IPS-NIHi7 (cell line): ENCODE measurements at regions not wholly inside any gene's neighbourhood (a gene's known extent, or its start where the extent isn't known, plus 50 kb on each side); places are given as distances from the start of the nearest gene placed in this dataset.
A peak's percentile ranks its signal among the peaks of the same experiment; 100 is the strongest.
"Not testable (repeated sequence)": the region's sequence is repeated elsewhere in the genome, so short reads cannot be mapped to it uniquely, and the experiment has no call there.

ENCODE experiments used
- DNase-seq: peaks from one replicate; pipeline ENCODE4 v3.0.0; 2012; ENCODE audit warnings: mixed read lengths; ENCODE audit errors: extremely low spot score

GRCh38 chr1:60562740-60563139, 489.2 kb upstream of the C1orf87 start:
- no peak for DNase-seq

DNA sequence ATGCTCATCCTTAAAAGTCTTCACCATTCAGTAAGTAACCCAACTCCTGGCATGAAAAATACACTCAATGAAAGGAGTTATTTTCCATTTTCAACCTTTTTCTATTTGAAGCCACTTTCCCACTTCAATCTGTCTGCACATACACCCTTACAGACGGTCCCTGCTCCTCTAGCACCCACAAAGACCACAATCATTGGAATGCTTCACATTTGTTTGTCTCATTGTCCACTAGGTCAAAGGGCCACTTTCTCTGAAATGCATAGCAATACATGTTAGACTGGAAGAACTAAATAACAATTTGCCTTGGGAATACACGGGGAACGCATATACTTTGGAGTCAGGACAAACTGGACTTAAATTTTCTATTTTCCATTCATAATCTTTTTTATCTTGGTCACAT, 487.1 kb upstream of the C1orf87 start:
- no peak for DNase-seq

GRCh38 chr1:60558236-60558635, 484.7 kb upstream of the C1orf87 start:
- DNase-seq = no peak

DNA sequence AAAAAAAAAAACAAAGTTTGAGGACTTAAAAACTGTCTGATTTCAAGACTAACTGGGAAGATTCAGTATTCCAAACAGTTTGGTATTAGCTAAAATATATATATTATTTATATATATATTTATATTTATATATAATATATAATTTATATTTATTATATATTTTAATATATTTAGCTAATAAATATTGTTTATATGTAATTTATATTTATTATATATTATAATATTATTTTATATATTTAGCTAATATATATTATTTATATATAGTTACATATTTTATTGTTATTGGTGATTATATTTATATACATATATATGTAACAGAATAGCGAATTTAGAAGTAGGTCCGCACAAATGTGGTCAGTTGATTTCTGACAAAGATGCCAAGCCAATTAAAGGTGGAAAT, 480.2 kb upstream of the C1orf87 start:
- DNase-seq = no peak

DNA sequence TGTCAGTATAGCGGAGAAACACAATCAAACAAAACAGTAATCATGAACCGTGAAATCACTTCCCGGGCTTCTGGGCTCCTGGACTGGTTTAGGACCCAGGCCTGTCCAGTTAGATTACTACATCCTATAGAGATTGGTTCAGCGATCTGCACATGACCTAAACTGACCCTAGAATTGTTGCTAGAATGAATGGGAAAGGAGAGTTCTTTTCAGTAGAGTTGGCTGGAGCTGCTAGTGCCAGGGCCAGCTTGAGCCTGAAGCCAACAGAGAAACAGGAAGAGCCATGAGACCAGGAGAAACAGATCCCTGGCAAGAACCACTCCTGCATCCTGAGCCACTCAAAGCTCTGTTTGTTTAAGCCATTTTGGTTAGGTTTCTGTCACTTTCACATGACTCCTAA, 474.3 kb upstream of the C1orf87 start:
- no peak for DNase-seq

GRCh38 chr1:60541831-60542532, 468.4 kb upstream of the C1orf87 start:
- no peak for DNase-seq

- no peak for DNase-seq
Measured at GRCh38 chr1:60540141-60540540, 466.6 kb upstream of the C1orf87 start.

- DNase-seq = no peak
Measured at GRCh38 chr1:60535713-60536112, 462.1 kb upstream of the C1orf87 start.

GRCh38 chr1:60527567-60527966, 454.0 kb upstream of the C1orf87 start:
- DNase-seq = no peak

- DNase-seq = no peak
Measured at GRCh38 chr1:60516996-60517395, 443.4 kb upstream of the C1orf87 start.

GRCh38 chr1:60510162-60510561, 436.6 kb upstream of the C1orf87 start:
- no peak for DNase-seq

- no peak for DNase-seq
Measured at GRCh38 chr1:60504206-60504840, 430.8 kb upstream of the C1orf87 start.

DNA sequence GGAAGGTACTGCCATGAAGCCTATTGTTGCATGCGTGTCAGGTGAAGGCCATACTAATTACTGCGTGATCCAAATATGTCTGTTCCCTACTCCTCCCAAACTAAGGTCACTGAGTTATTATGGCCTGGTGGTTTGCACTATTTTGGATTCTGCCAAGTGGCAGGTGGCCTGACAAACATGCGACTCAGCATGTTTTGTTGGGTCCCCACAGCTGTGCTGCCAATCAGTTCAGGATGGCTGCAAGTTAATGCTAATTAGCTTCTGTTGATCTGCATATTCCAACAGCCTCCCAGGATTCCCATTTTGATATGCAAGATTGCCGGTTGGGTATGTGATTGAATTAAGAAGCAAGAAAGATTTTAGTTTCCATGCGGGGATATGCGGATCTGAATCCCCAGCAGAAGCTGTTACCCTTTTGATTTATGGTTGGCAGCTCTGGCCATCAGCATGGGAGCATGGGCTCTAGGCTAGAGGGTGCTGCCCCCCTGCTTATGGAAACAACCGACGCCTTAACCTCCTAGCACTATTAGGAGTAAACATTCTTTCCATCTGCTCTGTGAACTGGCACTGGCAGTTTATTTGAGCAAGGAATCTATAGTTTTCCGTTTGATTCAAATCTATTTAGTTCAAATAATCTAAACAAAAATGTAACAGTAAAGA, 429.8 kb upstream of the C1orf87 start:
- DNase-seq = peak; percentile 16

DNA sequence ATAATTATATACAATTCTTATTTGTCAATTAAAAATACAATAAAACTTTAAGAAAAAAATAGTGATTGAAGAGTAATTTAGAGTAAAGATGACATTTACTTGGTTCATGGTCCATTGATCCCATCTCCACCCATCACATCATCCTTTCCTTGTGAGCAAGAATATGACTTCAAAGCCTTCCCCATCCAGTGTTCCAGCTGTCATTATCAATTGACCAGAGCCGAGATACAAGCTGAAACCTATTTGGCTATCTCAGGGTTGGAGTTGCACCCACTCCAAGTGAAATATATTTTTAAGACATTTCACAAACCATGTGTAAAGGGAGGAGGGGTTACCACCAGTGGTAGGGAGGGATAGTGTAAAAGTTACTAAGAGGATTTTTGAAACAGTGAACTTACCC, 428.9 kb upstream of the C1orf87 start:
- no peak for DNase-seq

- DNase-seq = not testable (repeated sequence)
Measured at GRCh38 chr1:60489916-60490480, 416.4 kb upstream of the C1orf87 start.

DNA sequence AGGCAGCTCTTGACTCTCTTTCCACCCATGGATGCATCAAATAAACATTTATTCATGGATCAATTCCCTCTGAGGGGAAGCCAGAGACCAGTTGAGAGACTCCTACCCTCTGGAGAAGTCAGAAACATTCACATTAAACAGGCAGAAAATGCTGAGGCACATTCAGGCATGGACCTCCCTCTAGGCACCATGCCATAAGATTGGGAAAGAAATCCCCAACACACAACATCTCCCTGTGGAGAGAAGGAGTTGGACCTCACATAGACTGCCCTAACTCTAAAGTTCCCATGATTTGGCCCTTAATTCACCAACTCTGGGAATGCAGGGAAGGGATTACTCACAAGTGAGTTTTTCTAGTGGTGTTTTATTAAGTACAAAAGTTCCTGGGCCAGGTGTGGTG, 415.3 kb upstream of the C1orf87 start:
- DNase-seq = no peak

DNA sequence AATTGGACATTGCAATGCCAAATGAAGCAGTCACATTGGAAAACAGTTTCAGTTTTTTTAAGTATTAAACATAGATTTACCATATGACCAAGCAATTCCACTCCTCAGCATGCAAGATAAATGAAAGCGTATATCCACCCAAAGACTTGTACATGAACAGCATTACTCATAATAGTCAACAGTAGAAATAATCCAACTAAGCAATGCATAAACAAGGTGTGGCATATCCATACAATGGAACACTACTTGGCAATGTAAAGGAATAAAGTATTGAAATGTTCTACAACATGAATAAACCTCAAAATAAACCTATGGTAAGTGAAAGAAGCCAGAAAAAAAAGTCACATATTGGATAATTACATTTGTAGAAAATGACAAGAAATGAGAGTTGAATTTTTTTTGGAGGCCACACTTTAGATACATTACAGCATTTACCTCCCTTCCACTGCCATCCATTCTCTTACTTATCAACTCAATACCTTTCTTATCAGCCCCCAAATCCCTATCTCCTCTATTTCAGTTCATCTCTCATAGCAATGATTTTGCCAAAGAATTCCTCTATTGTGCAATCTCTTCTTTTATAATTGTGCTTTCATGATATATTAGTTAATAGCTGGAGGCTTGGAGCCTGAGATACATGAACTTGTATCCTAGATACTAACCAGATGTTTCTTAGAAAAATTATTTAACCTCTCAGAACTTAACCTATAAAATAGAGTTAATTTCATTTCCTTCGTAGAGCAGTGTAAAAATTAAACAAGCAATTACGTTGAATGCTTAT, 414.2 kb upstream of the C1orf87 start:
- DNase-seq = no peak

- no peak for DNase-seq
Measured at GRCh38 chr1:60483509-60483908, 409.9 kb upstream of the C1orf87 start.

DNA sequence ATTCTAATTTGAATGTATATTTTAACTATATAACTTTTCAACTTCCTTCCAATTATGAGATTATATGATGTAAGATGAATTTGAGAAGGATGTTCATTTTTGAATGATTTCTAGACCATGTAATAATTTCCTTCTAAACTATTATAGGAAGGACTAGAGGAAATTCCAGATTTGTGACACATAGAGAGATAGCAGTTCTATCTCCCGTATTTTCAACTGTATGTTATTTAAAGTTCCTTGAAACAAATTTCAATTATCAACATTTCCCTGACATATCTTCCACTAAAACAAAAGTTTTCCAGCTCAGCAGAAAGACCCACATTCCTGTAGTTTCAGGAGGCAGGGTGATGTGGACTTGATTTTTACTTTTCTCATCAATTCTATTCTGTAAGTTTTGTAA, 396.7 kb upstream of the C1orf87 start:
- DNase-seq = no peak

DNA sequence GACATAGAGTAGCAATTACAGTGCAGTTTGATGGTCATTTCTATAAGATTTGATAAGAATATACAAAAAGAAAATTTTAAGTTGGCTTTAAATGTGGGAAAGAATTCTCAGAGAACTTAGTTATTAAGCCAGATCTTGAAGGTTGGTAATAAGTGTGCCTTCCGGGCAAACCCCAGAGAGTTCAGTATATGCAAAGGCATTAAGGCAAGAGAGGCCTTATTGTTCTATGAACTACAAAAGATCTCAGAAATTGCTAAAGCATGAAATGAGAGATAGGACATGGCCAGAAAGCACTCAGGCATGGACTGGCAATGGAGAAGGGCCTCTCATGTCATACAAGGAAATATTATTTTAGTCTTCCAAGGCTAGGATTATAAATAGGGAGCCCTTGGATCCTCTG, 390.2 kb upstream of the C1orf87 start:
- DNase-seq = no peak

- DNase-seq = no peak
Measured at GRCh38 chr1:60463146-60463545, 389.6 kb upstream of the C1orf87 start.
